ENCODE measurements at regions not wholly inside any gene's neighbourhood (a gene's known extent, or its start where the extent isn't known, plus 50 kb on each side); places are given as distances from the start of the nearest gene placed in this dataset.
"Not testable (repeated sequence)": the region's sequence is repeated elsewhere in the genome, so short reads cannot be mapped to it uniquely, and the experiment has no call there.

GRCh38 chr9:90062982-90063381 lies 458.2 kb downstream of the GADD45G start:
- no peak overlapping the region for H3K4me3 ChIP-seq (ENCODE audit: low read length)
- H3K9ac ChIP-seq (ENCODE audit: low read length) = no peak overlapping the region
- H3K36me3 ChIP-seq (ENCODE audit: control insufficient read depth, insufficient read depth, low read length) = no peaks in the 10 kb centered on the region
- H3K27me3 ChIP-seq (ENCODE audit: control insufficient read depth, insufficient read depth, low read length) = no peaks in the 10 kb centered on the region
- no peaks in the 10 kb centered on the region for H3K9me3 ChIP-seq (ENCODE audit: control insufficient read depth, low read length)
- no peaks in the 10 kb centered on the region for H3K4me1 ChIP-seq (ENCODE audit: control insufficient read depth, insufficient read depth, low read length)

- no peaks in the 10 kb centered on the region for H3K4me1 ChIP-seq (ENCODE audit: control insufficient read depth, insufficient read depth, low read length)
Measured at GRCh38 chr9:90064248-90064647, 459.4 kb downstream of the GADD45G start.

GRCh38 chr9:90064971-90065370 lies 460.2 kb downstream of the GADD45G start:
- H3K4me3 ChIP-seq (ENCODE audit: low read length) = no peak overlapping the region
- no peaks in the 10 kb centered on the region for H3K9me3 ChIP-seq (ENCODE audit: control insufficient read depth, low read length)
- H3K36me3 ChIP-seq (ENCODE audit: control insufficient read depth, insufficient read depth, low read length) = no peaks in the 10 kb centered on the region
- H3K27me3 ChIP-seq (ENCODE audit: control insufficient read depth, insufficient read depth, low read length) = no peaks in the 10 kb centered on the region
- H3K9ac ChIP-seq (ENCODE audit: low read length) = no peak overlapping the region
- no peaks in the 10 kb centered on the region for H3K4me1 ChIP-seq (ENCODE audit: control insufficient read depth, insufficient read depth, low read length)

More at GRCh38 chr9:90064248-90064647, 459.4 kb downstream of the GADD45G start:
- Histone ChIP-seq H3K9ac (ENCODE audit: low read length) (no peak overlapping the region), H3K36me3 (ENCODE audit: control insufficient read depth, insufficient read depth, low read length) (no peaks in the 10 kb centered on the region), H3K9me3 (ENCODE audit: control insufficient read depth, low read length) (no peaks in the 10 kb centered on the region), H3K27me3 (ENCODE audit: control insufficient read depth, insufficient read depth, low read length) (no peaks in the 10 kb centered on the region), H3K4me3 (ENCODE audit: low read length) (no peak overlapping the region)

- Histone ChIP-seq H3K36me3 (ENCODE audit: control insufficient read depth, insufficient read depth, low read length) (no peaks in the 10 kb centered on the region), H3K9me3 (ENCODE audit: control insufficient read depth, low read length) (no peaks in the 10 kb centered on the region), H3K4me3 (ENCODE audit: low read length) (no peak overlapping the region), H3K27me3 (ENCODE audit: control insufficient read depth, insufficient read depth, low read length) (no peaks in the 10 kb centered on the region), H3K9ac (ENCODE audit: low read length) (no peak overlapping the region), H3K4me1 (ENCODE audit: control insufficient read depth, insufficient read depth, low read length) (no peaks in the 10 kb centered on the region)
Measured at GRCh38 chr9:90065851-90066250, 461.0 kb downstream of the GADD45G start.

- Histone ChIP-seq H3K27me3 (ENCODE audit: control insufficient read depth, insufficient read depth, low read length) (no peaks in the 10 kb centered on the region), H3K4me3 (ENCODE audit: low read length) (no peak overlapping the region)
Measured at GRCh38 chr9:90069085-90069484, 464.3 kb downstream of the GADD45G start.

GRCh38 chr9:90070056-90070455 lies 465.2 kb downstream of the GADD45G start:
- Histone ChIP-seq H3K9me3 (ENCODE audit: control insufficient read depth, low read length) (no peaks in the 10 kb centered on the region), H3K4me3 (ENCODE audit: low read length) (no peak overlapping the region), H3K9ac (ENCODE audit: low read length) (no peak overlapping the region), H3K4me1 (ENCODE audit: control insufficient read depth, insufficient read depth, low read length) (no peaks in the 10 kb centered on the region), H3K36me3 (ENCODE audit: control insufficient read depth, insufficient read depth, low read length) (no peaks in the 10 kb centered on the region), H3K27me3 (ENCODE audit: control insufficient read depth, insufficient read depth, low read length) (no peaks in the 10 kb centered on the region)

More at GRCh38 chr9:90069085-90069484, 464.3 kb downstream of the GADD45G start:
- Histone ChIP-seq H3K36me3 (ENCODE audit: control insufficient read depth, insufficient read depth, low read length) (no peaks in the 10 kb centered on the region), H3K9ac (ENCODE audit: low read length) (no peak overlapping the region), H3K9me3 (ENCODE audit: control insufficient read depth, low read length) (no peaks in the 10 kb centered on the region), H3K4me1 (ENCODE audit: control insufficient read depth, insufficient read depth, low read length) (no peaks in the 10 kb centered on the region)

GRCh38 chr9:90070469-90070868 lies 465.7 kb downstream of the GADD45G start:
- H3K9me3 ChIP-seq (ENCODE audit: control insufficient read depth, low read length) = no peaks in the 10 kb centered on the region
- H3K27me3 ChIP-seq (ENCODE audit: control insufficient read depth, insufficient read depth, low read length) = no peaks in the 10 kb centered on the region
- no peaks in the 10 kb centered on the region for H3K4me1 ChIP-seq (ENCODE audit: control insufficient read depth, insufficient read depth, low read length)
- no peak overlapping the region for H3K4me3 ChIP-seq (ENCODE audit: low read length)
- no peaks in the 10 kb centered on the region for H3K36me3 ChIP-seq (ENCODE audit: control insufficient read depth, insufficient read depth, low read length)
- no peak overlapping the region for H3K9ac ChIP-seq (ENCODE audit: low read length)

- Histone ChIP-seq H3K9me3 (ENCODE audit: control insufficient read depth, low read length) (no peaks in the 10 kb centered on the region), H3K9ac (ENCODE audit: low read length) (no peak overlapping the region), H3K27me3 (ENCODE audit: control insufficient read depth, insufficient read depth, low read length) (no peaks in the 10 kb centered on the region), H3K36me3 (ENCODE audit: control insufficient read depth, insufficient read depth, low read length) (no peaks in the 10 kb centered on the region), H3K4me1 (ENCODE audit: control insufficient read depth, insufficient read depth, low read length) (no peaks in the 10 kb centered on the region), H3K4me3 (ENCODE audit: low read length) (no peak overlapping the region)
Measured at GRCh38 chr9:90070931-90071660, 466.3 kb downstream of the GADD45G start.

GRCh38 chr9:90073186-90073945 lies 468.6 kb downstream of the GADD45G start:
- no peaks in the 10 kb centered on the region for H3K27me3 ChIP-seq (ENCODE audit: control insufficient read depth, insufficient read depth, low read length)
- H3K9me3 ChIP-seq (ENCODE audit: control insufficient read depth, low read length) = no peaks in the 10 kb centered on the region
- H3K4me1 ChIP-seq (ENCODE audit: control insufficient read depth, insufficient read depth, low read length) = no peaks in the 10 kb centered on the region
- no peak overlapping the region for H3K4me3 ChIP-seq (ENCODE audit: low read length)
- H3K9ac ChIP-seq (ENCODE audit: low read length) = no peak overlapping the region
- H3K36me3 ChIP-seq (ENCODE audit: control insufficient read depth, insufficient read depth, low read length) = no peaks in the 10 kb centered on the region

- H3K9me3 ChIP-seq (ENCODE audit: control insufficient read depth, low read length) = no peaks in the 10 kb centered on the region
Measured at GRCh38 chr9:90074316-90074962, 469.6 kb downstream of the GADD45G start.

GRCh38 chr9:90077598-90077997 lies 472.8 kb downstream of the GADD45G start:
- not testable (repeated sequence) for H3K27me3 ChIP-seq (ENCODE audit: control insufficient read depth, insufficient read depth, low read length); H3K4me1 ChIP-seq (ENCODE audit: control insufficient read depth, insufficient read depth, low read length); H3K9ac ChIP-seq (ENCODE audit: low read length); H3K36me3 ChIP-seq (ENCODE audit: control insufficient read depth, insufficient read depth, low read length); H3K9me3 ChIP-seq (ENCODE audit: control insufficient read depth, low read length); H3K4me3 ChIP-seq (ENCODE audit: low read length)

More at GRCh38 chr9:90074316-90074962, 469.6 kb downstream of the GADD45G start:
- no peak overlapping the region for H3K9ac ChIP-seq (ENCODE audit: low read length)
- no peak overlapping the region for H3K4me3 ChIP-seq (ENCODE audit: low read length)
- no peaks in the 10 kb centered on the region for H3K36me3 ChIP-seq (ENCODE audit: control insufficient read depth, insufficient read depth, low read length)
- H3K4me1 ChIP-seq (ENCODE audit: control insufficient read depth, insufficient read depth, low read length) = no peaks in the 10 kb centered on the region
- H3K27me3 ChIP-seq (ENCODE audit: control insufficient read depth, insufficient read depth, low read length) = no peaks in the 10 kb centered on the region

GRCh38 chr9:90078988-90079421 lies 474.2 kb downstream of the GADD45G start:
- no peaks in the 10 kb centered on the region for H3K36me3 ChIP-seq (ENCODE audit: control insufficient read depth, insufficient read depth, low read length)
- no peaks in the 10 kb centered on the region for H3K4me1 ChIP-seq (ENCODE audit: control insufficient read depth, insufficient read depth, low read length)
- H3K9me3 ChIP-seq (ENCODE audit: control insufficient read depth, low read length) = no peaks in the 10 kb centered on the region
- peaks cover 5% of the 10 kb centered on the region for H3K27me3 ChIP-seq (ENCODE audit: control insufficient read depth, insufficient read depth, low read length)
- no peak overlapping the region for H3K4me3 ChIP-seq (ENCODE audit: low read length)
- no peak overlapping the region for H3K9ac ChIP-seq (ENCODE audit: low read length)
